ENCODE measurements at regions not wholly inside any gene's neighbourhood (a gene's known extent, or its start where the extent isn't known, plus 50 kb on each side); places are given as distances from the start of the nearest gene placed in this dataset.

DNA sequence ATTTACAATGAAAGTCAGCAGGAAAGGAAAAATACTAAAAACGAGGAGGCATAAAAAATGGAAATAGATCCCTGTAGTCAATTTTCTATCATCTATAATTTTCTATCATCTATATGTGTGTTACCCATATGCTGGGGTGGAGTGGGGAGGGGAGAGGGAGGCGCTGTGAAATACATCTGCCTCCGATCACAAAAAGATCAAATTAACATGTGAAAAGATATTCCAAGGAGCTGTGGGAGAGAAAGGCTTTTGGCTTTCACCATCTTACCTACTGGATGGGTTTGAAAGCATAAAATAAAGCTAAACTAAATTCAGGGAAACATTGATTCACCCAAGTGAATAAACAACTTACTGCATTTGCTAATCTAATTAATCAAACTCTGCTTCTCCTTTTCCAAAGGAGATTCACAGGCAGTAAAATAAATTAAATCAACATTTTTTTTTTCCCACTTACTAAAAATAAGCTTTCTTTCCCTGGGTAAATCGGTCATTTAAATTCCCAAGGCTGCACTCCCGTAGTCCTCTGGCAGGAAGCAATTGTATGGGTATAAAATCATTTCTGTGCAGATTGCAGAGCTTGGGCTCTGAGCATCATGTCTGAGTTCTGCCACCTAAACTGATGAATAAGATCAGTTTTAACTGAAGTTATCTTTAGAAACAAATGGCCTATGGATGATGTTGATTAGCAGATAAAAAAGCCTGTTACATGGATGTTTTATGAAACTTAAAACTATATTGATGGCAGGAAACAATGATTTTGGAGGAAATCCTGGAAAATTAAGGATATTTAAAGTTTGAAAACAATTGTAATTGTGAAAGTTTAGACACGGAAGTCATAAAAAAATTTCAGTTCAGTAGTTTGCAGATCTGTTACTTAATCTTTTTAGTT is 147.9 kb downstream of the SOX4 start:
- H3K27ac Mint-ChIP-seq = no peak overlapping the region
- H3K4me3 Mint-ChIP-seq = no peak overlapping the region

DNA sequence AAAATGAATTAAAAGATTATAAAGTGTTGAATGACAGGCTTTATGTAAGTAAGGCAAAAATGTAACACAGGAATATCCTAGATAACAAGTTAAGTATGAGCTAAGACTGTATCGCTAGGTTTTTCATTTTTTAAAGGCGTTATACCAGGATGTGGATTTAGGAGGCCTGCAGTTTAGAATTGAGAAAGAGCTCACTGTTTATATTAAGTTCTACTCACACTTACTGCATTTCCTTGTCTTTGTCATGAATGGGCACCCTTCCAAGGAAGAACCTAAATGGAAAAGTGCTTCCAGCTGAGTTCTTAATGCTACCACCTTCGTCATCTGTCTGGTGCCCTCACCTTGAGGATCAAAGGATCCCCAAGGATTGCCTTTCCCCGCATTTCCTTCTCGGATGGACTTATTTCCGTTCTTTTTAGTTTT is 148.7 kb downstream of the SOX4 start:
- H3K9me3 ChIP-seq (ENCODE audit: control insufficient read depth, low read length, poor library complexity, severe bottlenecking) = no peaks in the 10 kb centered on the region
- DNase-seq (no peak), ATAC-seq (no peak)
- peaks cover 16% of the 10 kb centered on the region for H3K27me3 Mint-ChIP-seq
- no peak overlapping the region for H3K4me3 Mint-ChIP-seq
- no peaks in the 10 kb centered on the region for H3K4me1 Mint-ChIP-seq
- no peaks in the 10 kb centered on the region for H3K36me3 Mint-ChIP-seq (ENCODE audit: low read depth)
- H3K27ac Mint-ChIP-seq = no peak overlapping the region

More for the DNA sequence above, 147.9 kb downstream of the SOX4 start:
- DNase-seq (no peak), ATAC-seq (no peak)
- H3K4me1 Mint-ChIP-seq = no peaks in the 10 kb centered on the region
- H3K27me3 Mint-ChIP-seq = peaks cover 18% of the 10 kb centered on the region
- H3K9me3 ChIP-seq (ENCODE audit: control insufficient read depth, low read length, poor library complexity, severe bottlenecking) = no peaks in the 10 kb centered on the region
- H3K36me3 Mint-ChIP-seq (ENCODE audit: low read depth) = no peaks in the 10 kb centered on the region

DNA sequence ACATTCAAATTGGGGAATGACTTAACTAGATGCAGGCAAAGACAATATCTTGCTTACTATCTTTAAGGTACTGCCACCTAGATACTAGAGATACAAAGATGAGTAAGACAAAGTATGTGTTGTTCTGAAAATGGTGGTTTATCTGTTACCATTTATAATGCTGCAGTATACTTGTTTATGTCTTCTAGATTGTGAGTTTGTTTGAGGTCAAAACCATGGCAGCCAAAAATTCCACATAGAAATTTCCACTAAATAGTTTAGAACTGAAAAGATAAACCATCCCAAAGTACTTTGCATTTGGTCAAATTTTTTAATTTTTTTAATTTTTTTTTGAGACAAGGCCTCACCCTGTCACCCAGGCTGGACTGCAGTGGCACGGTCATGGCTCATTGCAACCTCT is 150.8 kb downstream of the SOX4 start:
- no peak for DNase-seq
- no peak overlapping the region for H3K4me3 Mint-ChIP-seq
- peaks cover 8% of the 10 kb centered on the region for H3K27me3 Mint-ChIP-seq
- H3K36me3 Mint-ChIP-seq (ENCODE audit: low read depth) = no peaks in the 10 kb centered on the region
- H3K4me1 Mint-ChIP-seq = no peaks in the 10 kb centered on the region
- no peak for ATAC-seq
- H3K9me3 ChIP-seq (ENCODE audit: control insufficient read depth, low read length, poor library complexity, severe bottlenecking) = no peaks in the 10 kb centered on the region
- H3K27ac Mint-ChIP-seq = no peak overlapping the region

DNA sequence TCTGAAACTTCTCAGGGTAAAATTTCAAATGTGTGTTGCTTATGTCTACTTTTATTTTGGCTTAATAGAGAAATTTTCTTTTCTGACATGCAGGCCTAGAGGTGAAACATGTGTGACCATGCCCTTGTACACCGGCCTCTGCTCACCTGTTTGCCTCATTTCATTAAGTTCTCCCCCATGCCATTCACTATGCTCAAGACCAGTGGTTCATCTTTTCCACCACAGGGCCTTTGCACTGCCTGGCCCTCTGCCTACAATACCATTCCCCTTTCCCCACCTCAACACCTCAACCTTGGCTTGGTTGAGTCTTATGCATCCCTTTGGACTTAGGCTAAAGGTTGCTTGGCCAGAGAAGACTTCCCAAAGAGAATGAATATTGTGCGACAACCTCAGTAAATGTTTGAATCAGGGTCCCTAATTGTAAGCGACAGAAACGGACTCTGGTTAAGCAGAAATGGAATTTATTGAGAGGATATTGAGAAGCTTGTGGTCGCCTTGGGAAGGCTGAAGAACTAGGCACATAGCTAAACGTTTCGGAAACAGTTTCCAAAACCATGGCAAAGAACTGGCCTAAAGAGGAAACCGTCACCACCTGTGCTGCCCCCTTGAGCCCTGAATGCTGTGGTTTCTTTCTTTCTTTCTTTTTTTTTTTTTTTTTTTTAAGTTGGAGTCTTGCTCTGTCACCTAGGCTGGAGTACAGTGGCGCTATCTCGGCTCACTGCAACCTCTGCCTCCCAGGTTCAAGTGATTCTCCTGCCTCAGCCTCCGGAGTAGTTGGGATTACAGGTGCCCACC is 152.2 kb downstream of the SOX4 start:
- Mint-ChIP-seq H3K36me3 (ENCODE audit: low read depth) (no peaks in the 10 kb centered on the region), H3K27me3 (no peaks in the 10 kb centered on the region), H3K4me1 (no peaks in the 10 kb centered on the region), H3K4me3 (no peak overlapping the region), H3K27ac (no peak overlapping the region)
- ATAC-seq = no peak
- DNase-seq = no peak
- H3K9me3 ChIP-seq (ENCODE audit: control insufficient read depth, low read length, poor library complexity, severe bottlenecking) = no peaks in the 10 kb centered on the region

DNA sequence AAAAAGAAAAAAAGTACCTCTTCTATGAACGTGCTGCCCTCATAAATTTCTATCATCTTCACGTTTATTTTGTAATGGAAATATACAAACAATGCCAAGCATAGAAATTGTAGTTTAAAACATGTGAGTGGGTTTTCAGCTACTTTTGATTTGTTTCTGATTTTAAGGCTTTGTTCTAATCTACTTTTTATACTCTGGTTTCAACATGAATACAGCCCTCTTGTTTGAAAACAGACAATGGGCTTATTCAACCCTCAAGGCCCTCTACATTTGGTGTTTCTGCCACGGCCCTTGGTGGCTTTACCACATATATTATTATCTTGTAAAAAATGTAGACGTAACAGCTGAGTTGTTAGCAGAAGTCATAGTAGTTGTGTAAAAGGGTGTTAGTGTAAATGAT is 153.9 kb downstream of the SOX4 start:
- H3K4me1 Mint-ChIP-seq = no peaks in the 10 kb centered on the region
- H3K27me3 Mint-ChIP-seq = no peaks in the 10 kb centered on the region
- DNase-seq (no peak), ATAC-seq (no peak)
- H3K27ac Mint-ChIP-seq = no peak overlapping the region
- H3K4me3 Mint-ChIP-seq = no peak overlapping the region
- H3K9me3 ChIP-seq (ENCODE audit: control insufficient read depth, low read length, poor library complexity, severe bottlenecking) = no peaks in the 10 kb centered on the region
- no peaks in the 10 kb centered on the region for H3K36me3 Mint-ChIP-seq (ENCODE audit: low read depth)

DNA sequence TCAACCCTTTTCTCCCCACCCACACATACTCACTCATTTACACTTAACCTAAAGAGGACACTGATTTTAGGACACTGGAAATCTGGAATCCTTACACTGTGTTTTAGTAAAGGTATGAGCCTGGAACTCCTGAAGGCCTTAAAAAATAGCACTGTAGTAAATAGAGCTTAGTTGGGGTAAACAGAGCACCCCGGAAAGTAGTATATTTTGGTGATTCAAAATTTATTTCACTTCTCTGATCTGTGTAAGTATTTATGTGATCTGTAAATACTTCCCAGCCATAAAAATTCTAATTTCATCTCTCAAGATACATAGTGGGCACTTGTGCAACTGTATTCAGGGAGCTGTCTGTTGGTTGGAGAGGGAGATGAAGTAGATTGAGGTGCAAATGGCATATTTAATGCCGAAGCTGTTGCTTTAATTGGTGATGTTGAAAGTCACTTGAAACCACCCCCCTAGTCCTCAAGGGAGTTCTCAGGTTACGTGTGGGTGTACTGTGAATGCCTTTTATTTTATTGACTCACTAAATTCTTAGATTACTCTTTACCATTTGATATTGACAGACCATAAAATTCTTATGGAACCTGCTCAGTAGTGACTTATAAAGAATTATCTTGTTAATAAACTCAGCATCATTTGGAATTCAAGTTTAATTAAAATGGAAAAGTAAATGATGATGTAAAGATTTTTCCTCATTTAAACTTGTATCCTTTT is 154.9 kb downstream of the SOX4 start:
- H3K4me3 Mint-ChIP-seq = no peak overlapping the region
- no peaks in the 10 kb centered on the region for H3K9me3 ChIP-seq (ENCODE audit: control insufficient read depth, low read length, poor library complexity, severe bottlenecking)
- H3K27me3 Mint-ChIP-seq = peaks cover 6% of the 10 kb centered on the region
- DNase-seq (no peak), ATAC-seq (no peak)
- H3K36me3 Mint-ChIP-seq (ENCODE audit: low read depth) = no peaks in the 10 kb centered on the region
- H3K27ac Mint-ChIP-seq = no peak overlapping the region
- no peaks in the 10 kb centered on the region for H3K4me1 Mint-ChIP-seq

DNA sequence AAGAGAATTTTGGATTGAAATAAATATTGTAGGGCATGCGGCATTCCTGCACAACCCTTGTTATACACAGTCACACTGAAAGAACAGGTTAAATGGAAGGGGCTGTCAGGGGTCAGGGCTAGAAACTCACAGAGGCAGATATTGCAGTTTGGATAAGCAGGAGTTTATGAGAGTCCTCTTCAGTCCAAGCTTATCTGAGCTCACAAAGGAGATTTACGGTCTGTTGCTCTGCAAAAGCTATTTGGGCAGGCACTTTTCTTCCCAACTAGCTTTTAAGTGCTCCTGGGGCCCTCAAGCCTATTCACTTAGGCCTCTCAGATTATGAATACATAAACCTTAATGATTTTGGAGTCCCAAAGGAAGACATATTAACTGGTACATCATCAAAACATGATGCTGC is 156.2 kb downstream of the SOX4 start:
- Mint-ChIP-seq H3K36me3 (ENCODE audit: low read depth) (no peaks in the 10 kb centered on the region), H3K4me1 (no peaks in the 10 kb centered on the region), H3K4me3 (no peak overlapping the region), H3K27me3 (peaks cover 12% of the 10 kb centered on the region), H3K27ac (no peak overlapping the region)
- H3K9me3 ChIP-seq (ENCODE audit: control insufficient read depth, low read length, poor library complexity, severe bottlenecking) = no peaks in the 10 kb centered on the region
- DNase-seq (no peak), ATAC-seq (no peak)

DNA sequence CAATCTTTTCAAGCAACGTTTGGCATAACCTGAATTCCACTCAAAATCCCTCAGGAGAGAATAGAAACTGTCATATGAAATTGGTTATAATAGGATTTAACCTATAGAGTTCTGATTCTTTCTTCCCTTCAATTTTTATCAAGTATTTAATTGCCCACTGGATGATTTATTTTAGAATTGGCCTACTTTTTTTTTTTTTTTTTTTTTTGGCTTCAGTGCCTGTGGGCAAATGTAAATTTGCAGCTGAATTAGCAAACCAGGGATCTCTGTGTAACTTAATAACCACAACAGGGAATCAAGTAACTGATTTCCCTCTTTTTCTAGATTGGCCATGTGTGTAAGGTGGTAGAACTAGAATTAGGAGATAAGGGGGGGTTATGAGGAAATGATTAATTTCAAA is 157.0 kb downstream of the SOX4 start:
- Mint-ChIP-seq H3K27ac (no peak overlapping the region), H3K36me3 (ENCODE audit: low read depth) (no peaks in the 10 kb centered on the region), H3K4me3 (no peak overlapping the region), H3K4me1 (no peaks in the 10 kb centered on the region), H3K27me3 (peaks cover 12% of the 10 kb centered on the region)
- no peak for DNase-seq
- H3K9me3 ChIP-seq (ENCODE audit: control insufficient read depth, low read length, poor library complexity, severe bottlenecking) = no peaks in the 10 kb centered on the region
- no peak for ATAC-seq

DNA sequence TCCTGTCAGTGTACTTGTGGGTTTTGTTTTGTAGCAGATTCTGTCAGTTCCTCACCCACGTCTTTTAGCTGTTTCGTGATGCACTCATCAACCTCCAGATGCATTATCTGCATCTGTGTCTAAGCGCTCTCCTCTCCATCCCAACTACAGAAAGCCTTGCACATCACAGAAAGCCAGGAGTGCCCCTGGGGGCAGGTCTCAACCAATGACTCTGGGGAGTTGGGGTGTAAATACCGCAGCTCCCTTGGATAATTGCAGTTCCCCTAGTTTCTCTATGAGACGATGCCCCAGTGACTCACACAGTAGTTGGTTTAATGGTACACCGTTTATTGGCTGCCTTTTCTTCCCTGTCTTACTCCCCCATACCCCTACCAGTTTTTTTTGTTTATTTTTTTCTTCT is 158.1 kb downstream of the SOX4 start:
- no peak overlapping the region for H3K27ac Mint-ChIP-seq
- H3K4me3 Mint-ChIP-seq = no peak overlapping the region
- ATAC-seq = no peak
- H3K36me3 Mint-ChIP-seq (ENCODE audit: low read depth) = no peaks in the 10 kb centered on the region
- H3K27me3 Mint-ChIP-seq = peaks cover 12% of the 10 kb centered on the region
- H3K9me3 ChIP-seq (ENCODE audit: control insufficient read depth, low read length, poor library complexity, severe bottlenecking) = no peaks in the 10 kb centered on the region
- DNase-seq = no peak
- H3K4me1 Mint-ChIP-seq = no peaks in the 10 kb centered on the region

DNA sequence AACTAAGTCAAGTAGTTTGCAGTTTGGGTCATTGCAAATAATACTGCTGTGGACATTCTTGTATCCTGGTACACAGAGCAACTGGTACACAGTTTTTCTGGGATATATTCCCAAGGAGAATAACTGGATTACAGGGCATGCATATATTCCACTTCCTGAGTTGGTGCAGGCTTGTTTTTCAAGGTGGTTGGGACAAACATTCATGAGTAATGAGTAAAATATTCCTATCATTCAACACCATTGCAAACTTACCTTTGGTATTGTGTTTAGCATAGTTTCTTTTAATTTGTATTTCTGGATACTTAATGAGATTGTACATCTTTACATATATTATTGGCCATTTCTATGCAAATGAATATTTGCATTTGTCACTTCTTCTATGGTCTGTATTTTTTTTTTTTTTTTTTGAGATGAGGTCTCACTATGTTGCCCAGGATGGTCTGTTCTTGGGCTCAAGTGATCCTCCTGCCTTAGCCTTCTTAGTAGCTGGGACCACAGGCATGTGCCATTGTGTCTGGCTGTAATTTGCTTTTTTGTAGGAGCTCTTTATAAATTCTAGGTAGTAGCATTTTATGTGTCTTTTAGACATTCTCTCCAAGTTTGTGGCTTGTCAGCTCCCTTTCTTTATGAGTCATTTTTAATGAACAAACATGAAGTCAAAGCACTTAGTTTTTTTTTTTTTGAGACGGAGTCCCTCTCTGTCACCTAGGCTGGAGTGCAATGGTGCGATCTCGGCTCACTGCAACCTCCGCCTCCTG is 158.7 kb downstream of the SOX4 start:
- Mint-ChIP-seq H3K27me3 (peaks cover 12% of the 10 kb centered on the region), H3K36me3 (ENCODE audit: low read depth) (no peaks in the 10 kb centered on the region), H3K27ac (no peak overlapping the region), H3K4me1 (no peaks in the 10 kb centered on the region), H3K4me3 (no peak overlapping the region)
- ATAC-seq = no peak
- no peak for DNase-seq
- H3K9me3 ChIP-seq (ENCODE audit: control insufficient read depth, low read length, poor library complexity, severe bottlenecking) = no peaks in the 10 kb centered on the region

DNA sequence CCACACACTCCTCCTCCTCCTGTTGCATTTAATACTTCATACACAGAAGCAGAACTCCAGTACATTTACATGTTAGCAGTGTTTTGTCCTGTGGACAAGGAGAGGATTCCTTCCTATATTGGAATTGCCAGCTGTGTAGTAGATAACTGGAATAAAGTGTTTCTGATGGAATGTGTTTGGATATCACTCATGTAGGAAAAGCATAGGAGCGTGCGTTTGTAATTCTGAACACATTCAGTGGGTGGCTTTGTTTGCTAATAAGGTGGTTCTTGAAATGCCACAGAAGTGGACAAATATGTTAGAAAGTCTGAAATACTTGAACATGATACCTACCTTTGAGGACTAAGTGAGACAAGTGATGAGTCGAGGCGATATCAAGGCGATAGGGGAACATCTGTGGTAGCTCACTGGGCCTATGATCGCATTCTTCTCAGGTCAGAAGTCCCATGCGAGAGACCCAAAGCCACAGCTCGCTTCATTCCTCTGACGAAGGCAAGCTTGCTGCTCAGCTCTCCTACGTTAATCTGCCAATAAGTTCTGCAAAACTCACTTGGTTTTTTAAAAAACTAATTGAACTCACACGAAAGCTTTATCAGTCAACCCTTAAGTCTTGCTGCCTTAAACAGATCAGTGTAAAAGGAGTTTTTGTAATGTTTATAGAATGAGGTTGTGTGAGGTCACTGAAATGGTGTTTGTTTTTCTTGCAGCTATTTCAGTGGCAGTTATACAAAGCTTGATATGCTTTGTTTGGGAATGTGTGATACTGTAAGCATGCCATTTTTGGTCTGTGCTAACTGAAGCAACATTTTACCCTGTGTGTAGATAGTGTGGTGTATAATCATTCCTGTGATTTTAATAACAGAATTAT is 159.9 kb downstream of the SOX4 start:
- H3K27ac Mint-ChIP-seq = no peak overlapping the region
- H3K27me3 Mint-ChIP-seq = peaks cover 12% of the 10 kb centered on the region
- H3K9me3 ChIP-seq (ENCODE audit: control insufficient read depth, low read length, poor library complexity, severe bottlenecking) = no peaks in the 10 kb centered on the region
- no peak overlapping the region for H3K4me3 Mint-ChIP-seq
- ATAC-seq = no peak
- DNase-seq = no peak
- H3K4me1 Mint-ChIP-seq = no peaks in the 10 kb centered on the region
- H3K36me3 Mint-ChIP-seq (ENCODE audit: low read depth) = no peaks in the 10 kb centered on the region

DNA sequence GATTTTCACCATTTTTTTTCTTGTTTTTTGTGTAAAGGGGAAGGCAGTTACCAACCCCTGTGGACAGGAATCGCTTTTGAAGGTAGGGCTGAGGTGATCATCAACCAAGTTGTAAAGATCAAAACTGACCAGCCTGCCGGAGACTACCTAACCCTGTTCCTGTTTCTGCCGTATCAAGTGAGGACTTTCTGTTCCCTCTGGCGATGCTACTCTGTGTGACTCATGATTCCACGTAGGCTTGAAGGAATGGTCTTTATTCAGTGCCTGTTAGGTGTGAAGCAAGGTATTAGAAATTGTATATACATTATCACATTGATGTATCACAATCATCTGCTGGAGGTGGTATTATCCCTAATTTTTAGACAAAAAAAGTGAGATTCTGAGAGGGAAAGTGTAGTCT is 161.3 kb downstream of the SOX4 start:
- H3K4me3 Mint-ChIP-seq = no peak overlapping the region

More for the DNA sequence above, 161.3 kb downstream of the SOX4 start:
- Mint-ChIP-seq H3K36me3 (ENCODE audit: low read depth) (no peaks in the 10 kb centered on the region), H3K27ac (no peak overlapping the region), H3K27me3 (peaks cover 12% of the 10 kb centered on the region), H3K4me1 (no peaks in the 10 kb centered on the region)
- DNase-seq (no peak), ATAC-seq (no peak)
- H3K9me3 ChIP-seq (ENCODE audit: control insufficient read depth, low read length, poor library complexity, severe bottlenecking) = no peaks in the 10 kb centered on the region
